LNCaP clone FGC (cell line): ENCODE measurements at regions not wholly inside any gene's neighbourhood (a gene's known extent, or its start where the extent isn't known, plus 50 kb on each side); places are given as distances from the start of the nearest gene placed in this dataset.
"Not testable (repeated sequence)": the region's sequence is repeated elsewhere in the genome, so short reads cannot be mapped to it uniquely, and the experiment has no call there.

Experiments
- DNase-seq: peaks from one replicate; pipeline ENCODE4 v3.0.0-alpha.2; 2011; ENCODE audit warnings: low read depth
- H3K4me3 ChIP-seq: 2 replicates; pipeline ENCODE4 v1.5.1; 2011; ENCODE audit warnings: mild to moderate bottlenecking, low read depth, low read length, control low read depth
- CTCF ChIP-seq: IDR thresholded peaks from 2 replicates; pipeline ENCODE4 v1.5.1; 2012; ENCODE audit warnings: mild to moderate bottlenecking; ENCODE audit not compliant: control insufficient read depth, insufficient read depth; ENCODE audit errors: extremely low read depth

DNA sequence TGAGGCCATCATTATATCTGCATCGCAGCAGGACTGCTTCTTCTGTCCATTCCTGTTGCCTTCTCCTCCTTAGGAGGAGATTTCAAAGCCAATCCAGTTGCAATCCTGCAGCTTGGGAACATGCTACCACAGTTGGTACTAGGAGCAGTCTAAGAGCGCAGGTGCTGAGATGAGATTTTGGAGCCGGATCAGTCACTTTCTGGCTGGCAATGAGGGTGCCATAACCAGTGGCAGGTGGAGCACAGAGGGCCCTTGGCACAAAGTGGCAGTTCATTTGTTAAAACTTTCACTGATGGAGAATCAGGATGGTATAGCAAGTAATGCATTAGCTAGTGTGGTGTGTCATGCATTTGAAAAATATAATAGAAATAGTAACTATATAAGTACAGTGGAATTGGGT lies 173.7 kb upstream of the ATP5MC3 start:
- no peak for TF ChIP-seq CTCF
- no peak overlapping the region for H3K4me3 ChIP-seq
- DNase-seq = no peak

DNA sequence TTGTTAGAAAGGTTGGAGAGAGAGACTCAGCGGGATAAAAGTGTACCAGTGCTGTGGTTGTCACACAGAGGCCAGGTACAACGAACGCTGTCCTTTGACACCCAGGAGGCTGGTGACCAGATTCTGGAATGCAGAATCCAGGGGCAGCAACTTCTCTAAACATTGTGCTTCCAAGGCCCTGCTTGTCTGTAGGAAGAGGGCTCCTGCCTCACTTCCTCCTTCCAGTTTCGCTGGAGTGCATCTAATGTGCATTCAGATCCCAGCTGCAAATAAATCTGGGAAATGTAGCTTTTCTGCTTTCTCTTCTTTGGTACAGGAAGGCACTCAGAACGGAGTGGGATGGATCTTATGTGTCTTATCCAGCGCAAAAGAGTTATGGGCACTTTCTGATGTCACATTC lies 171.8 kb upstream of the ATP5MC3 start:
- no peak for DNase-seq
- no peak for TF ChIP-seq CTCF

DNA sequence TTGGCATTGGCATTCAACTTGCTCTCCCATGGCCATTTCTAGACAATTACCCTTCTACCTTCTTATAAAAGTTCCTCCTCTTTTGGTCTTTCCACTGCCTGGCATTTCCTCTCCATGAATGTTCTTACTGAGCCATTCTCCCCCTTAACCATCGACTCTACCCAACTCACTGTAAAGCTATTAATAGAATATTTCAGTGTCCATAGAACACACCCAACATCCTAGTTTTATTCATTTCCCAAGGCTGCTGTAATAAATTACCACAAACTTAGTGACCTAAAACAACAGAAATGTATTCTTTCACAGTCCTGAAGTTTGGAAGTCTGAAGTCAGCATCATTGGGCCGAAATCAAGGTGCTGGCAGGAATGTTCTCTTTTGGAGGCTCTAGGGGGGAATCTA lies 170.0 kb upstream of the ATP5MC3 start:
- H3K4me3 ChIP-seq = no peak overlapping the region
- TF ChIP-seq CTCF = no peak
- no peak for DNase-seq

More for the DNA sequence above, 171.8 kb upstream of the ATP5MC3 start:
- H3K4me3 ChIP-seq = no peak overlapping the region

- no peak overlapping the region for H3K4me3 ChIP-seq
- no peak for TF ChIP-seq CTCF
- DNase-seq = no peak
These were observed 168.6 kb upstream of the ATP5MC3 start for GRCh38 chr2:175350105-175350504.

DNA sequence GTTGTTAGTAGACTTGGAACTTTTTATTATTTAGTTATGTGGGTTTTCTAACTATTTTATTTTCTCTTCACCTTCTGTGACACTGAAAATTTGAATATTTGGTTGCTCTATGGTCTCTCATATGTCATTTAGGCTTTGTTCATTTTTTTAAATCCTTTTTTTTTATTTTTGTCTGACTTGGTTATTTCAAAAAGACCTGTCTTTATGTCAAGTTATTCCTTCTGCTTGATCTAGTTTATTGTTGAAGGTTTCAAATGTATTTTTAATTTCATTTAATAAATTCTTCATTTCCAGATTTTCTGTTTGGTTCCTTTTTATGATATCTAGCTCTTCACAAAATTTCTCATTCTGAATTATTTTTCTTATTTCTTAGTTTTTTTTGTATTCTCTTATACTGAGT lies 160.6 kb upstream of the ATP5MC3 start:
- no peak for DNase-seq
- no peak for TF ChIP-seq CTCF
- no peak overlapping the region for H3K4me3 ChIP-seq

DNA sequence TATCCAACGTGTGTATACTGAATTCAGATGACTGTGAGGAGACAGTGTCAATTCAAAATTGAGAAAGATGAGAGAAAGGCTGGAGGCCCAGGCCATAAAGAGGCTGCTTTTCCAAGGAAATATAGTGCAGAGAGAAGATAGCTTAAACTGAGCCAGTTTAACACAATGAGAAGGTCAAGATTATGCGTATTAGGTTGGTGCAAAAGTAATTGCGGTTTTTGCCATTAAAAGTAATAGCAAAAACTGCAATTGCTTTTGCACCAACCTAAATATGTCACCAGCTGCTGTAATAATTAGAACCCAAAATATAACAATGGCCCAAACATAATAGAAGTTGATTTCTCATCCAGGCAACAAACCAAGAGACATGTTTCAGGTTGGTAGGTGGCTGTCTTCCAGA lies 148.7 kb upstream of the ATP5MC3 start:
- H3K4me3 ChIP-seq = no peak overlapping the region
- DNase-seq = no peak
- TF ChIP-seq CTCF = no peak

DNA sequence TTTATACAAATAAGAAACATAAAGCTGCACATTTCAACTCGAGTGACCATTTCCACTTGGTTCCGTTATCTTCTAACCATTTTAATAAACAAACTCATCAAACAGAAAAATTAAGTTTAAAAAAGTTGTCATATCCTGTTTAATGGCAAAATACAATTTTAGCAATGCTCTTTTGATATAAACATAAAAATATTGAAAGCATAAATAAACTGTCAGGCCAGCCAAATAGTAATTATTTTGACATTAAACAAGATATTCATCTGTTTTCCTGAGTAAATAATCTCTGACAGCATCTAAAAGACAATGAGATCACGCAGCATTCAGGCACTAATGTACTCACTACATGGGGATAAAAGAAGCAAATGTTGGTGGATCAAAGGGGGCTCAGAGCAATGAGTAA lies 145.3 kb upstream of the ATP5MC3 start:
- no peak for DNase-seq
- TF ChIP-seq CTCF = no peak
- no peak overlapping the region for H3K4me3 ChIP-seq

GRCh38 chr2:175326164-175326563 lies 144.7 kb upstream of the ATP5MC3 start:
- not testable (repeated sequence) for DNase-seq, H3K4me3 ChIP-seq
